ENCODE measurements at regions not wholly inside any gene's neighbourhood (a gene's known extent, or its start where the extent isn't known, plus 50 kb on each side); places are given as distances from the start of the nearest gene placed in this dataset.

GRCh38 chr1:243964915-243965314 is 86.2 kb upstream of the ZBTB18 start:
- Mint-ChIP-seq H3K4me3 (no peak overlapping the region), H3K27me3 (ENCODE audit: low read depth in 3 of 3) (peaks cover 0 to 3% (median 2%) of the 10 kb centered on the region in 3 donors), H3K9me3 (no peaks in the 10 kb centered on the region), H3K36me3 (peaks cover 0 to 2% of the 10 kb centered on the region in 2 donors), H3K4me1 (peaks cover 28% of the 10 kb centered on the region), H3K27ac (peak overlapping the region in 3 of 7 donors; percentile 30 to 73 (median 67))
- H2AFZ ChIP-seq (ENCODE audit: insufficient read depth, low read depth, low read length, poor library complexity, severe bottlenecking): no peak overlapping the region
- no peak overlapping the region for H3K9ac ChIP-seq (ENCODE audit: insufficient read depth, low read length, poor library complexity, severe bottlenecking)
- H3K4me2 ChIP-seq (replicated peaks; ENCODE audit: extremely low read depth, low read length, poor library complexity, severe bottlenecking): no peak overlapping the region
- no peak overlapping the region for H3K27ac ChIP-seq (ENCODE audit: low read depth in 1 of 2, low read length in 2 of 2)
- no peaks in the 10 kb centered on the region for H3K9me3 ChIP-seq (replicated peaks in 1 of 2; ENCODE audit: control insufficient read depth in 1 of 2, insufficient read depth in 1 of 2, low read length in 2 of 2)
- DNase-seq: peak; percentile 4 to 40 (median 30)
- intact Hi-C loops (cut with micrococcal nuclease): loop anchor here in 1 of 2 donors (5.0 kb wide), 1 partner anchor 87 kb away; the partner anchor contains the start of gene ZBTB18
- no peaks in the 10 kb centered on the region for H4K20me1 ChIP-seq (ENCODE audit: insufficient read depth, low read length)
- H3K79me2 ChIP-seq (ENCODE audit: insufficient read depth, low read length): no peaks in the 10 kb centered on the region
- no peak overlapping the region for H3K4me3 ChIP-seq (replicated peaks in 1 of 3; ENCODE audit: low read depth in 2 of 3, low read length in 3 of 3)
- WGBS (ENCODE audit: insufficient coverage): no CpG with 5 or more reads among the region's 2 CpGs
- peaks cover 23 to 27% of the 10 kb centered on the region in 2 donors for H3K4me1 ChIP-seq (ENCODE audit: control insufficient read depth in 1 of 2, insufficient read depth in 2 of 2, low read length in 2 of 2)
- no peaks in the 10 kb centered on the region for H3K36me3 ChIP-seq (replicated peaks in 1 of 2; ENCODE audit: control insufficient read depth in 1 of 2, insufficient read depth in 2 of 2, low read length in 2 of 2)
- TF ChIP-seq, protein P1, sequence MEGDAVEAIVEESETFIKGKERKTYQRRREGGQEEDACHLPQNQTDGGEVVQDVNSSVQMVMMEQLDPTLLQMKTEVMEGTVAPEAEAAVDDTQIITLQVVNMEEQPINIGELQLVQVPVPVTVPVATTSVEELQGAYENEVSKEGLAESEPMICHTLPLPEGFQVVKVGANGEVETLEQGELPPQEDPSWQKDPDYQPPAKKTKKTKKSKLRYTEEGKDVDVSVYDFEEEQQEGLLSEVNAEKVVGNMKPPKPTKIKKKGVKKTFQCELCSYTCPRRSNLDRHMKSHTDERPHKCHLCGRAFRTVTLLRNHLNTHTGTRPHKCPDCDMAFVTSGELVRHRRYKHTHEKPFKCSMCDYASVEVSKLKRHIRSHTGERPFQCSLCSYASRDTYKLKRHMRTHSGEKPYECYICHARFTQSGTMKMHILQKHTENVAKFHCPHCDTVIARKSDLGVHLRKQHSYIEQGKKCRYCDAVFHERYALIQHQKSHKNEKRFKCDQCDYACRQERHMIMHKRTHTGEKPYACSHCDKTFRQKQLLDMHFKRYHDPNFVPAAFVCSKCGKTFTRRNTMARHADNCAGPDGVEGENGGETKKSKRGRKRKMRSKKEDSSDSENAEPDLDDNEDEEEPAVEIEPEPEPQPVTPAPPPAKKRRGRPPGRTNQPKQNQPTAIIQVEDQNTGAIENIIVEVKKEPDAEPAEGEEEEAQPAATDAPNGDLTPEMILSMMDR (IDR thresholded peaks at IDR 0.05): no peak
- no peaks in the 10 kb centered on the region for H3K27me3 ChIP-seq (ENCODE audit: control insufficient read depth in 2 of 2, insufficient read depth in 2 of 2, low read length in 2 of 2)

DNA sequence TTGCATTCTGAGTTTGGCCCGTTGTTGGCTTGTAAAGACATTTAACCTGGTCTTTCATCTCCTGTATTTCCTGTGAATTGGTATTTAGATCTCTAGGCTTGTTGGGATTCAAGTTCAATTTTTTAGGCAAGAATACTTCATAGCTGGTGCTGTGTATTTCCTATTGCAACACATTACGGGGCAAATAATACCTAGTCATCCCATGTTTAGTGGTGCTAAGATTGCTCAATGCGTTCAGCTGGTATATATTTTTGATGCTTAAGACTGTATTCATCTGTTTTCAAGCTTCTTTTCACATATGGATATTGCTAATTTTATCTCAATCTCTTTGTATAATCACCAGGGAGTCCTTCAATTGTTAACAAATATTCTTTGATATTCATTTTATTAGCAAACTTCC is 87.5 kb upstream of the ZBTB18 start:
- Histone ChIP-seq H3K36me3 (replicated peaks in 1 of 2; ENCODE audit: control insufficient read depth in 1 of 2, insufficient read depth in 2 of 2, low read length in 2 of 2) (no peaks in the 10 kb centered on the region), H3K9ac (ENCODE audit: insufficient read depth, low read length, poor library complexity, severe bottlenecking) (no peak overlapping the region), H3K27ac (ENCODE audit: low read depth in 1 of 2, low read length in 2 of 2) (peak overlapping the region in 1 of 2 donors; percentile 54), H3K4me3 (replicated peaks in 1 of 3; ENCODE audit: low read depth in 2 of 3, low read length in 3 of 3) (peak overlapping the region in 1 of 3 experiments; percentile 11), H2AFZ (ENCODE audit: insufficient read depth, low read depth, low read length, poor library complexity, severe bottlenecking) (peak overlapping the region; percentile 33), H3K4me1 (ENCODE audit: control insufficient read depth in 1 of 2, insufficient read depth in 2 of 2, low read length in 2 of 2) (peaks cover 22 to 26% of the 10 kb centered on the region in 2 donors), H3K79me2 (ENCODE audit: insufficient read depth, low read length) (no peaks in the 10 kb centered on the region), H3K4me2 (replicated peaks; ENCODE audit: extremely low read depth, low read length, poor library complexity, severe bottlenecking) (peak overlapping the region; percentile 28), H3K9me3 (replicated peaks in 1 of 2; ENCODE audit: control insufficient read depth in 1 of 2, insufficient read depth in 1 of 2, low read length in 2 of 2) (no peaks in the 10 kb centered on the region), H3K27me3 (ENCODE audit: control insufficient read depth in 2 of 2, insufficient read depth in 2 of 2, low read length in 2 of 2) (no peaks in the 10 kb centered on the region), H4K20me1 (ENCODE audit: insufficient read depth, low read length) (no peaks in the 10 kb centered on the region)
- no CpG with 5 or more reads among the region's 3 CpGs for WGBS (ENCODE audit: insufficient coverage)
- peaks cover 26% of the 10 kb centered on the region for H3K4me1 Mint-ChIP-seq
- peaks cover 0 to 3% (median 2%) of the 10 kb centered on the region in 3 donors for H3K27me3 Mint-ChIP-seq (ENCODE audit: low read depth in 3 of 3)
- peaks cover 0 to 2% (median 0%) of the 10 kb centered on the region in 7 donors for H3K9me3 Mint-ChIP-seq
- H3K27ac Mint-ChIP-seq: peak overlapping the region; percentile 3 to 94 (median 83)
- peak; percentile 49 to 75 (median 74) for DNase-seq
- TF ChIP-seq, protein P1 (IDR thresholded peaks at IDR 0.05): no peak
- intact Hi-C loops (cut with micrococcal nuclease): no loop called here
- H3K4me3 Mint-ChIP-seq: peak overlapping the region in 1 of 2 donors; percentile 22
- peaks cover 0 to 3% of the 10 kb centered on the region in 2 donors for H3K36me3 Mint-ChIP-seq

All from CD14-positive monocyte (primary cell).